ENCODE measurements at regions not wholly inside any gene's neighbourhood (a gene's known extent, or its start where the extent isn't known, plus 50 kb on each side); places are given as distances from the start of the nearest gene placed in this dataset.

- TF ChIP-seq PATZ1 (CRISPR knock-in tag; IDR thresholded peaks at IDR 0.05; ENCODE audit: borderline replicate concordance) (no peak), ZFP30 (CRISPR knock-in tag; IDR thresholded peaks at IDR 0.05) (no peak), ISL1 (CRISPR knock-in tag; IDR thresholded peaks at IDR 0.05) (no peak), BACH2 (CRISPR knock-in tag; IDR thresholded peaks at IDR 0.05; ENCODE audit: borderline replicate concordance) (no peak), ZFP3 (CRISPR knock-in tag; IDR thresholded peaks at IDR 0.05) (no peak), RARB (CRISPR knock-in tag; IDR thresholded peaks at IDR 0.05) (no peak), ARNTL (CRISPR knock-in tag; IDR thresholded peaks at IDR 0.05; ENCODE audit: borderline replicate concordance, low read depth) (no peak), CREB5 (CRISPR knock-in tag; IDR thresholded peaks at IDR 0.05; ENCODE audit: low read depth) (no peak), ZNF70 (CRISPR knock-in tag; IDR thresholded peaks at IDR 0.05) (no peak), ZC3H10 (CRISPR knock-in tag; IDR thresholded peaks at IDR 0.05) (no peak), ZNF8 (CRISPR knock-in tag; IDR thresholded peaks at IDR 0.05) (no peak), SNAI2 (CRISPR knock-in tag; IDR thresholded peaks at IDR 0.05) (no peak), ESRRG (CRISPR knock-in tag; IDR thresholded peaks at IDR 0.05) (no peak), POU6F1 (CRISPR knock-in tag; IDR thresholded peaks at IDR 0.05; ENCODE audit: borderline replicate concordance, low read depth) (no peak), ZNF565 (CRISPR knock-in tag; conservative IDR thresholded peaks at IDR 0.05; ENCODE audit: low read depth) (no peak), CSDC2 (CRISPR knock-in tag; IDR thresholded peaks at IDR 0.05) (no peak)
- TF ChIP-seq, protein P1, sequence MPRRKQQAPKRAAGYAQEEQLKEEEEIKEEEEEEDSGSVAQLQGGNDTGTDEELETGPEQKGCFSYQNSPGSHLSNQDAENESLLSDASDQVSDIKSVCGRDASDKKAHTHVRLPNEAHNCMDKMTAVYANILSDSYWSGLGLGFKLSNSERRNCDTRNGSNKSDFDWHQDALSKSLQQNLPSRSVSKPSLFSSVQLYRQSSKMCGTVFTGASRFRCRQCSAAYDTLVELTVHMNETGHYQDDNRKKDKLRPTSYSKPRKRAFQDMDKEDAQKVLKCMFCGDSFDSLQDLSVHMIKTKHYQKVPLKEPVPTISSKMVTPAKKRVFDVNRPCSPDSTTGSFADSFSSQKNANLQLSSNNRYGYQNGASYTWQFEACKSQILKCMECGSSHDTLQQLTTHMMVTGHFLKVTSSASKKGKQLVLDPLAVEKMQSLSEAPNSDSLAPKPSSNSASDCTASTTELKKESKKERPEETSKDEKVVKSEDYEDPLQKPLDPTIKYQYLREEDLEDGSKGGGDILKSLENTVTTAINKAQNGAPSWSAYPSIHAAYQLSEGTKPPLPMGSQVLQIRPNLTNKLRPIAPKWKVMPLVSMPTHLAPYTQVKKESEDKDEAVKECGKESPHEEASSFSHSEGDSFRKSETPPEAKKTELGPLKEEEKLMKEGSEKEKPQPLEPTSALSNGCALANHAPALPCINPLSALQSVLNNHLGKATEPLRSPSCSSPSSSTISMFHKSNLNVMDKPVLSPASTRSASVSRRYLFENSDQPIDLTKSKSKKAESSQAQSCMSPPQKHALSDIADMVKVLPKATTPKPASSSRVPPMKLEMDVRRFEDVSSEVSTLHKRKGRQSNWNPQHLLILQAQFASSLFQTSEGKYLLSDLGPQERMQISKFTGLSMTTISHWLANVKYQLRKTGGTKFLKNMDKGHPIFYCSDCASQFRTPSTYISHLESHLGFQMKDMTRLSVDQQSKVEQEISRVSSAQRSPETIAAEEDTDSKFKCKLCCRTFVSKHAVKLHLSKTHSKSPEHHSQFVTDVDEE (CRISPR knock-in tag; IDR thresholded peaks at IDR 0.05): no peak
Observed at GRCh38 chr5:68161156-68161555, 54.4 kb upstream of the PIK3R1 start.

GRCh38 chr5:68159224-68159951, 56.2 kb upstream of the PIK3R1 start:
- ATAC-seq: no peak
- TF ChIP-seq ZFP30 (CRISPR knock-in tag; IDR thresholded peaks at IDR 0.05) (no peak), CREB5 (CRISPR knock-in tag; IDR thresholded peaks at IDR 0.05; ENCODE audit: low read depth) (no peak), SNAI2 (CRISPR knock-in tag; IDR thresholded peaks at IDR 0.05) (no peak), ZC3H10 (CRISPR knock-in tag; IDR thresholded peaks at IDR 0.05) (no peak), BACH2 (CRISPR knock-in tag; IDR thresholded peaks at IDR 0.05; ENCODE audit: borderline replicate concordance) (no peak), CSDC2 (CRISPR knock-in tag; IDR thresholded peaks at IDR 0.05) (no peak)
- TF ChIP-seq, protein P1 (CRISPR knock-in tag; IDR thresholded peaks at IDR 0.05): no peak

More at GRCh38 chr5:68161156-68161555, 54.4 kb upstream of the PIK3R1 start:
- no peak for ATAC-seq

Data from SK-N-SH treated with all-trans-retinoic acid at 6 μM for 48 hours (cell line).